SK-N-SH treated with all-trans-retinoic acid at 6 μM for 48 hours (cell line): ENCODE measurements at regions not wholly inside any gene's neighbourhood (a gene's known extent, or its start where the extent isn't known, plus 50 kb on each side); places are given as distances from the start of the nearest gene placed in this dataset.

Experiments used
- CSDC2 ChIP-seq: fragments of 250-450 bp; sonication (Bioruptor Pico); IDR thresholded peaks from 2 replicates; pipeline ENCODE4 v1.5.0; 2020; ENCODE audit warnings: mild to moderate bottlenecking, moderate library complexity
- GLIS3 ChIP-seq: fragments of 250-450 bp; sonication (Bioruptor Pico); IDR thresholded peaks from 2 replicates; pipeline ENCODE4 v1.5.0; 2020; ENCODE audit warnings: mild to moderate bottlenecking, moderate library complexity
- ISL1 ChIP-seq: fragments of 250-450 bp; sonication (Bioruptor Pico); IDR thresholded peaks from 2 replicates; pipeline ENCODE4 v2.1.2; 2022; ENCODE audit warnings: mild to moderate bottlenecking, moderate library complexity
- PATZ1 ChIP-seq: fragments of 250-450 bp; sonication (Bioruptor Pico); IDR thresholded peaks from 2 replicates; pipeline ENCODE4 v1.8.0; 2020; ENCODE audit warnings: mild to moderate bottlenecking, moderate library complexity, borderline replicate concordance
- POU6F1 ChIP-seq: fragments of 250-450 bp; sonication (Bioruptor Pico); IDR thresholded peaks from 2 replicates; pipeline ENCODE4 v1.8.0; 2021; ENCODE audit warnings: low read depth, mild to moderate bottlenecking, moderate library complexity, borderline replicate concordance
- RARB ChIP-seq: fragments of 250-450 bp; sonication (Bioruptor Pico); IDR thresholded peaks from 2 replicates; pipeline ENCODE4 v1.8.0; 2021; ENCODE audit warnings: mild to moderate bottlenecking, moderate library complexity
- TCF4 ChIP-seq: fragments of 250-450 bp; sonication (Bioruptor Pico); IDR thresholded peaks from 2 replicates; pipeline ENCODE4 v1.8.0; 2021; ENCODE audit warnings: mild to moderate bottlenecking, moderate library complexity, borderline replicate concordance
- ZC3H10 ChIP-seq: fragments of 250-450 bp; sonication (Bioruptor Pico); IDR thresholded peaks from 2 replicates; pipeline ENCODE4 v1.5.1; 2021; ENCODE audit warnings: mild to moderate bottlenecking, moderate library complexity
- ZFP30 ChIP-seq: fragments of 450-650 bp; formaldehyde crosslinking; IDR thresholded peaks from 2 replicates; pipeline ENCODE4 v1.5.0; 2022; ENCODE audit warnings: mild to moderate bottlenecking, moderate library complexity
- TF ChIP-seq, protein P1 (sequence below): fragments of 250-450 bp; sonication (Bioruptor Pico); IDR thresholded peaks from 2 replicates; pipeline ENCODE4 v1.5.0; 2020; ENCODE audit warnings: mild to moderate bottlenecking, moderate library complexity

DNA sequence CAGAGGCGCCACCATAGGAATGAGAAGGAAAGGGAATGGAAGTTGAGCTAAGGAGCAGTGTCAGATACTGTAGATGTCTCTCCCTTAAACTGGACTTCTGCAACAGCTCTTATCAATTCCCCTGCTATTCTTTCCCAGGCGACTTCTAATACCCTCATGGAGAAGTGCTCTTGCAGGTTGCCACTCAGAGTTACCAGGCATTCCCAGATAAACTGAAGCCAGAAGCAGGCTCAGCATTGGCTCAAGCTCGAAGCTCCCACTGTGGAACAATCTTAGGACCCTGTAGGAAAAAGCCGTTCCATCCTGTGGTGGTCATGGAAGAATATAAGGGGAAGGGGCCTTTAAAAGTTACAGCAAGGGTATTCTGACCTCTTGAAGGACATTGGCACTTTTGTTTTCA, 208.7 kb upstream of the PLET1 start:
- TF ChIP-seq GLIS3 (no peak), RARB (no peak), TCF4 (no peak), PATZ1 (CRISPR knock-in tag) (no peak), ZC3H10 (CRISPR knock-in tag) (no peak), CSDC2 (no peak), ISL1 (CRISPR knock-in tag) (no peak), POU6F1 (CRISPR knock-in tag) (no peak), ZFP30 (CRISPR knock-in tag) (no peak)
- TF ChIP-seq, protein P1, sequence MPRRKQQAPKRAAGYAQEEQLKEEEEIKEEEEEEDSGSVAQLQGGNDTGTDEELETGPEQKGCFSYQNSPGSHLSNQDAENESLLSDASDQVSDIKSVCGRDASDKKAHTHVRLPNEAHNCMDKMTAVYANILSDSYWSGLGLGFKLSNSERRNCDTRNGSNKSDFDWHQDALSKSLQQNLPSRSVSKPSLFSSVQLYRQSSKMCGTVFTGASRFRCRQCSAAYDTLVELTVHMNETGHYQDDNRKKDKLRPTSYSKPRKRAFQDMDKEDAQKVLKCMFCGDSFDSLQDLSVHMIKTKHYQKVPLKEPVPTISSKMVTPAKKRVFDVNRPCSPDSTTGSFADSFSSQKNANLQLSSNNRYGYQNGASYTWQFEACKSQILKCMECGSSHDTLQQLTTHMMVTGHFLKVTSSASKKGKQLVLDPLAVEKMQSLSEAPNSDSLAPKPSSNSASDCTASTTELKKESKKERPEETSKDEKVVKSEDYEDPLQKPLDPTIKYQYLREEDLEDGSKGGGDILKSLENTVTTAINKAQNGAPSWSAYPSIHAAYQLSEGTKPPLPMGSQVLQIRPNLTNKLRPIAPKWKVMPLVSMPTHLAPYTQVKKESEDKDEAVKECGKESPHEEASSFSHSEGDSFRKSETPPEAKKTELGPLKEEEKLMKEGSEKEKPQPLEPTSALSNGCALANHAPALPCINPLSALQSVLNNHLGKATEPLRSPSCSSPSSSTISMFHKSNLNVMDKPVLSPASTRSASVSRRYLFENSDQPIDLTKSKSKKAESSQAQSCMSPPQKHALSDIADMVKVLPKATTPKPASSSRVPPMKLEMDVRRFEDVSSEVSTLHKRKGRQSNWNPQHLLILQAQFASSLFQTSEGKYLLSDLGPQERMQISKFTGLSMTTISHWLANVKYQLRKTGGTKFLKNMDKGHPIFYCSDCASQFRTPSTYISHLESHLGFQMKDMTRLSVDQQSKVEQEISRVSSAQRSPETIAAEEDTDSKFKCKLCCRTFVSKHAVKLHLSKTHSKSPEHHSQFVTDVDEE, result no peak
